Neural cell (in vitro differentiated cells): ENCODE measurements at regions not wholly inside any gene's neighbourhood (a gene's known extent, or its start where the extent isn't known, plus 50 kb on each side); places are given as distances from the start of the nearest gene placed in this dataset.

ENCODE experiments used
- H2AFZ ChIP-seq: fragments of 200-600, 300-800 bp; sonication (generic), shearing (Covaris generic); 2 replicates; pipeline ENCODE4 v1.6.0; 2014; ENCODE audit warnings: low read depth, mild to moderate bottlenecking, antibody characterized with exemption, low read length, moderate library complexity
- H3F3A ChIP-seq: fragments of 200-600 bp; shearing (Covaris generic); 2 replicates; pipeline ENCODE4 v1.6.1; 2016; ENCODE audit warnings: mild to moderate bottlenecking, moderate library complexity, mixed read lengths, antibody characterized with exemption, low read length; ENCODE audit not compliant: insufficient read depth, poor library complexity, severe bottlenecking
- H3K27ac ChIP-seq: fragments of 200-600, 300-800 bp; sonication (generic), shearing (Covaris generic); 2 replicates; pipeline ENCODE4 v1.5.1; 2014; ENCODE audit warnings: mild to moderate bottlenecking, low read length, moderate library complexity
- H3K27me3 ChIP-seq: fragments of 300-800, 200-600 bp; sonication (generic), shearing (Covaris generic); 2 replicates; pipeline ENCODE4 v1.6.0; 2014; ENCODE audit warnings: mild to moderate bottlenecking, low read depth, low read length, moderate library complexity; ENCODE audit not compliant: insufficient read depth
- H3K36me3 ChIP-seq: fragments of 300-800, 200-600 bp; sonication (generic), shearing (Covaris generic); 2 replicates; pipeline ENCODE4 v1.5.1; 2014; ENCODE audit warnings: mild to moderate bottlenecking, antibody characterized with exemption, low read length, moderate library complexity; ENCODE audit not compliant: insufficient read depth
- H3K4me2 ChIP-seq: fragments of 300-800, 200-600 bp; sonication (generic), shearing (Covaris generic); 2 replicates; pipeline ENCODE4 v1.6.0; 2014; ENCODE audit warnings: mild to moderate bottlenecking, low read length
- H3K4me3 ChIP-seq: fragments of 300-800, 200-600 bp; sonication (generic), shearing (Covaris generic); 2 replicates; pipeline ENCODE4 v1.5.1; 2014; ENCODE audit warnings: mild to moderate bottlenecking, low read length, moderate library complexity
- H3K79me2 ChIP-seq: fragments of 200-600 bp; shearing (Covaris generic); replicated peaks from 2 replicates; pipeline ENCODE4 v1.6.0; 2014; ENCODE audit warnings: mild to moderate bottlenecking, low read length, moderate library complexity; ENCODE audit not compliant: insufficient read depth
- H3K9ac ChIP-seq: fragments of 300-800, 200-600 bp; sonication (generic), shearing (Covaris generic); 2 replicates; pipeline ENCODE4 v1.6.1; 2016; ENCODE audit warnings: mild to moderate bottlenecking, low read length, mixed read lengths
- H3K9me2 ChIP-seq: fragments of 200-600 bp; shearing (Covaris generic); 2 replicates; pipeline ENCODE4 v1.6.1; 2016; ENCODE audit warnings: mild to moderate bottlenecking, low read length, mixed read lengths; ENCODE audit not compliant: insufficient read depth
- H3K9me3 ChIP-seq: fragments of 200-600, 300-800 bp; sonication (generic), shearing (Covaris generic); 2 replicates; pipeline ENCODE4 v1.6.1; 2016; ENCODE audit warnings: mild to moderate bottlenecking, mixed run types, low read length, moderate library complexity, mixed read lengths
- H4K20me1 ChIP-seq: fragments of 200-600 bp; shearing (Covaris generic); 2 replicates; pipeline ENCODE4 v1.6.1; 2016; ENCODE audit warnings: mild to moderate bottlenecking, mixed run types; ENCODE audit not compliant: insufficient read depth
- CTCF ChIP-seq: fragments of 450-650 bp; IDR thresholded peaks from 2 replicates; pipeline ENCODE4 v1.5.1; 2014; ENCODE audit warnings: antibody characterized with exemption, mild to moderate bottlenecking, moderate library complexity; ENCODE audit not compliant: poor library complexity, severe bottlenecking
- EP300 ChIP-seq: fragments of 450-650 bp; conservative IDR thresholded peaks from 2 replicates; pipeline ENCODE4 v1.6.1; 2014; ENCODE audit warnings: antibody characterized with exemption, mild to moderate bottlenecking, moderate library complexity; ENCODE audit not compliant: poor library complexity, severe bottlenecking
- EZH2 ChIP-seq: fragments of 200-600, 300-800 bp; shearing (Covaris generic), sonication (generic); IDR thresholded peaks from 2 replicates; pipeline ENCODE4 v1.6.1; 2014; ENCODE audit warnings: antibody characterized with exemption, low read length, borderline replicate concordance, mild to moderate bottlenecking; ENCODE audit not compliant: insufficient read depth, poor library complexity, severe bottlenecking
- MXI1 ChIP-seq: fragments of 450-650 bp; conservative IDR thresholded peaks from 2 replicates; pipeline ENCODE4 v1.6.1; 2014; ENCODE audit warnings: antibody characterized with exemption, mild to moderate bottlenecking; ENCODE audit not compliant: poor library complexity, severe bottlenecking
- POLR2AphosphoS5 ChIP-seq: IDR thresholded peaks from 2 replicates; pipeline ENCODE4 v1.6.1; 2012
- RAD21 ChIP-seq: fragments of 450-650 bp; conservative IDR thresholded peaks from 2 replicates; pipeline ENCODE4 v1.6.1; 2014; ENCODE audit warnings: antibody characterized with exemption, mild to moderate bottlenecking, moderate library complexity
- SMC3 ChIP-seq: fragments of 450-650 bp; conservative IDR thresholded peaks from 2 replicates; pipeline ENCODE4 v1.6.1; 2014; ENCODE audit warnings: antibody characterized with exemption, mild to moderate bottlenecking, moderate library complexity; ENCODE audit not compliant: poor library complexity
- TAF1 ChIP-seq: IDR thresholded peaks from 2 replicates; pipeline ENCODE4 v1.6.1; 2012; ENCODE audit warnings: low read depth
- TF ChIP-seq, protein P1 (sequence below): IDR thresholded peaks from 2 replicates; pipeline ENCODE4 v1.6.1; 2012; ENCODE audit warnings: borderline replicate concordance

DNA sequence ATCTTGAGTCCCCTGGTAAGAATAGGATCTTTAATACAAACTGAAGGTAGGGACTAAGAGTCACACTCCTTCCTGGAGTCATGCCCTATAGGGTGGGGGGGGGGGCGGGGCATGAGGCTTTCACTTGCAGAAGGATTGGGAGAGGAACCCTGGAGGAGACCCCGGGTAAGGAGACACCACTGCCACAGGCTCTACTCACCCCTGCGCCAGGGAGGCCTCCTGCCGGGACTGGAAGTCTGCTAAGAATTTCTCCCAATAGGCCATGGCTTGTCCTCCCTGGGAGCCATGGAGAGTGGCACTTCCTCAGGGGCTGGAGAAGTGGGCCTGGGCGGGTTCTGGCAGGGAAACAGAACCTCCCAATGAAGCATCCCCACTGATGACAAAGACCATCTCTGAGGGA, 645.3 kb upstream of the RAB6C start:
- Histone ChIP-seq H2AFZ (no peak overlapping the region), H4K20me1 (no peaks in the 10 kb centered on the region), H3K27me3 (no peaks in the 10 kb centered on the region), H3K9me3 (no peaks in the 10 kb centered on the region), H3K79me2 (no peaks in the 10 kb centered on the region), H3K9ac (no peak overlapping the region), H3K27ac (no peak overlapping the region), H3K4me2 (no peak overlapping the region), H3K9me2 (no peaks in the 10 kb centered on the region), H3F3A (no peaks in the 10 kb centered on the region), H3K4me3 (no peak overlapping the region), H3K36me3 (no peaks in the 10 kb centered on the region)
- TF ChIP-seq SMC3 (no peak), MXI1 (no peak), EP300 (no peak), TAF1 (no peak), CTCF (no peak), EZH2 (no peak), POLR2AphosphoS5 (no peak), RAD21 (no peak)
- TF ChIP-seq, protein P1, sequence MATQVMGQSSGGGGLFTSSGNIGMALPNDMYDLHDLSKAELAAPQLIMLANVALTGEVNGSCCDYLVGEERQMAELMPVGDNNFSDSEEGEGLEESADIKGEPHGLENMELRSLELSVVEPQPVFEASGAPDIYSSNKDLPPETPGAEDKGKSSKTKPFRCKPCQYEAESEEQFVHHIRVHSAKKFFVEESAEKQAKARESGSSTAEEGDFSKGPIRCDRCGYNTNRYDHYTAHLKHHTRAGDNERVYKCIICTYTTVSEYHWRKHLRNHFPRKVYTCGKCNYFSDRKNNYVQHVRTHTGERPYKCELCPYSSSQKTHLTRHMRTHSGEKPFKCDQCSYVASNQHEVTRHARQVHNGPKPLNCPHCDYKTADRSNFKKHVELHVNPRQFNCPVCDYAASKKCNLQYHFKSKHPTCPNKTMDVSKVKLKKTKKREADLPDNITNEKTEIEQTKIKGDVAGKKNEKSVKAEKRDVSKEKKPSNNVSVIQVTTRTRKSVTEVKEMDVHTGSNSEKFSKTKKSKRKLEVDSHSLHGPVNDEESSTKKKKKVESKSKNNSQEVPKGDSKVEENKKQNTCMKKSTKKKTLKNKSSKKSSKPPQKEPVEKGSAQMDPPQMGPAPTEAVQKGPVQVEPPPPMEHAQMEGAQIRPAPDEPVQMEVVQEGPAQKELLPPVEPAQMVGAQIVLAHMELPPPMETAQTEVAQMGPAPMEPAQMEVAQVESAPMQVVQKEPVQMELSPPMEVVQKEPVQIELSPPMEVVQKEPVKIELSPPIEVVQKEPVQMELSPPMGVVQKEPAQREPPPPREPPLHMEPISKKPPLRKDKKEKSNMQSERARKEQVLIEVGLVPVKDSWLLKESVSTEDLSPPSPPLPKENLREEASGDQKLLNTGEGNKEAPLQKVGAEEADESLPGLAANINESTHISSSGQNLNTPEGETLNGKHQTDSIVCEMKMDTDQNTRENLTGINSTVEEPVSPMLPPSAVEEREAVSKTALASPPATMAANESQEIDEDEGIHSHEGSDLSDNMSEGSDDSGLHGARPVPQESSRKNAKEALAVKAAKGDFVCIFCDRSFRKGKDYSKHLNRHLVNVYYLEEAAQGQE, result no peak

DNA sequence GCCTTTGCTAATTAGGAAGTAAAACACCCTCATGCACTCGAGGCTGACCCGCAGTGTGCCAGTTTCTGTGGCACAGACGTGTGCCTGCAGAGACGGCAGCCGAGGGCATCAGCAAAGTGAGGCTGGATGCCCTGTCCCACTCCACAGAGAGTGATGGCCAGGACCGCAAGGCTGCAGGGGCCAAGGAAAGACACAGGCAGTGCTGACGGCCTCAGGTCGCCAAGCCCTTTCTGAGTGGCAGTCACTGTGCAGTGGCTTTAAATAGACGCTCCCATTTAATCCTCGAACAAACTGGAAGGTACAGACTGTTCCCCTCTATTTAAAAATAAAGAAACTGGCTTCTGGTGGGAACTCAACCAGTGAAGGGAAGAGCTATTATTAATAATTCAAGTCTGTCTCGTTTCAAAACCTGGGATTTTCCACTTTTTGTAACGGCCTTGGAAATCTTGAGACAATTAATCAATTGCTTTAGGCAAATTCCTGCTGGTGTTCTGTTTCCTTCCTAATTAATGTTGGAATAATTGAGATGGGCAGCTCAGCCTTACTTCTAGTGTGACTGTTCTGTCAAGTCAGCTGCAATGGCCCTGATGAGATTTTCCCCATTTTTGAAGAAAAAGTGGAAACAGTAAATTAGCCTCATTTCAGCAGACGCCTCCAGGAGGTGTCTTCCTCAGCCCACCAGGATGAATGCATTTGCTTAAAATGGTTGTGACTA, 644.6 kb upstream of the RAB6C start:
- H2AFZ ChIP-seq, result no peak overlapping the region

More for the DNA sequence above, 644.6 kb upstream of the RAB6C start:
- H3K79me2 ChIP-seq, result no peaks in the 10 kb centered on the region
- no peaks in the 10 kb centered on the region for H4K20me1 ChIP-seq
- TF ChIP-seq EP300, result no peak
- TF ChIP-seq EZH2, result no peak
- no peak for TF ChIP-seq RAD21
- no peak for TF ChIP-seq CTCF
- TF ChIP-seq, protein P1, result no peak
- no peak for TF ChIP-seq MXI1
- no peak for TF ChIP-seq POLR2AphosphoS5
- TF ChIP-seq TAF1, result no peak
- no peak for TF ChIP-seq SMC3
- no peak overlapping the region for H3K4me2 ChIP-seq
- no peaks in the 10 kb centered on the region for H3K9me3 ChIP-seq
- no peak overlapping the region for H3K4me3 ChIP-seq
- no peak overlapping the region for H3K27ac ChIP-seq
- H3F3A ChIP-seq, result no peaks in the 10 kb centered on the region
- no peaks in the 10 kb centered on the region for H3K9me2 ChIP-seq
- H3K36me3 ChIP-seq, result no peaks in the 10 kb centered on the region
- H3K9ac ChIP-seq, result no peak overlapping the region
- no peaks in the 10 kb centered on the region for H3K27me3 ChIP-seq
